ENCODE measurements at regions not wholly inside any gene's neighbourhood (a gene's known extent, or its start where the extent isn't known, plus 50 kb on each side); places are given as distances from the start of the nearest gene placed in this dataset.

GRCh38 chr4:138329506-138330070, 87.4 kb upstream of the SLC7A11 start:
- no TSS peak for BruUV-seq (replicated peaks)
- ATAC-seq, result no peak
- no peaks in the 10 kb centered on the region for H3K9me2 ChIP-seq (replicated peaks; ENCODE audit: low read length)

DNA sequence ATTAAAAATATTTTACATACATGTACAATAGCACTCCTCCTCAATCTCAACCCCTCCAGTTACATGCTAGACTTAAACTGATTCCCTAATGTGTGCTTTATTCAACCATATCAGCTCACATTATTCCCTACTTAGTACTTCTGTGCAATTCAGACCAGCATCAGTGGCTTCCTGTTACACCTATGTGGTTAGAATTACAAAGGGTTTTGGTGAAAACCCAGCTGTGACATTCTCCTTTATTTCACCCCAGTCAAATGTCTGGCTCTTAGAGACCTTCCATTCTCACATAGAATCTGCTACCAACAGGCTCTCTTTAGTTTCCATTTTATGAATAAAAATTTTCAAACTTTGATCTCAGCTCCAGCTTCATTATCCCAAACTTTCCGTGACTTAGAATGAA, 85.2 kb upstream of the SLC7A11 start:
- ChIA-PET POLR2A (ENCODE audit: unreplicated experiment) (no interaction called here), CTCF (no interaction called here)
- Histone ChIP-seq H3K9me3 (ENCODE audit: low read length) (no peaks in the 10 kb centered on the region), H3K4me1 (ENCODE audit: insufficient read depth, low read length) (no peaks in the 10 kb centered on the region), H3K4me3 (ENCODE audit: low read length) (no peak overlapping the region), H3K9ac (ENCODE audit: low read length) (no peak overlapping the region), H4K20me1 (ENCODE audit: low read length) (no peaks in the 10 kb centered on the region), H2AFZ (ENCODE audit: low read length) (no peak overlapping the region), H3K36me3 (ENCODE audit: low read depth, low read length) (no peaks in the 10 kb centered on the region), H3K9me2 (replicated peaks; ENCODE audit: low read length) (no peaks in the 10 kb centered on the region), H3K79me2 (ENCODE audit: low read length) (no peaks in the 10 kb centered on the region), H3F3A (ENCODE audit: low read length, unreplicated experiment) (no peaks in the 10 kb centered on the region), H3K27ac (ENCODE audit: low read length) (no peak overlapping the region), H3K27me3 (ENCODE audit: low read length) (no peaks in the 10 kb centered on the region), H3K4me2 (ENCODE audit: low read length) (no peak overlapping the region)
- no peak for DNase-seq
- no peak for ATAC-seq
- BruUV-seq (replicated peaks), result no TSS peak
- TF ChIP-seq EZH2phosphoT487 (IDR thresholded peaks at IDR 0.05; ENCODE audit: borderline replicate concordance, low read length) (no peak), EZH2 (IDR thresholded peaks at IDR 0.05; ENCODE audit: low read length, unreplicated experiment) (no peak), CTCF (conservative IDR thresholded peaks at IDR 0.05; ENCODE audit: low read depth, low read length) (no peak)
- intact Hi-C loops (cut with micrococcal nuclease), result no loop called here

More at GRCh38 chr4:138329506-138330070, 87.4 kb upstream of the SLC7A11 start:
- H3K27me3 ChIP-seq (ENCODE audit: low read length), result no peaks in the 10 kb centered on the region
- TF ChIP-seq EZH2 (IDR thresholded peaks at IDR 0.05; ENCODE audit: low read length, unreplicated experiment) (no peak), EZH2phosphoT487 (IDR thresholded peaks at IDR 0.05; ENCODE audit: borderline replicate concordance, low read length) (no peak), CTCF (conservative IDR thresholded peaks at IDR 0.05; ENCODE audit: low read depth, low read length) (no peak)
- no peaks in the 10 kb centered on the region for H3K36me3 ChIP-seq (ENCODE audit: low read depth, low read length)
- no peaks in the 10 kb centered on the region for H3F3A ChIP-seq (ENCODE audit: low read length, unreplicated experiment)
- H3K4me2 ChIP-seq (ENCODE audit: low read length), result no peak overlapping the region
- intact Hi-C loops (cut with micrococcal nuclease), result no loop called here
- H3K9ac ChIP-seq (ENCODE audit: low read length), result no peak overlapping the region
- no peak for DNase-seq
- H4K20me1 ChIP-seq (ENCODE audit: low read length), result no peaks in the 10 kb centered on the region
- H3K27ac ChIP-seq (ENCODE audit: low read length), result no peak overlapping the region
- no peaks in the 10 kb centered on the region for H3K4me1 ChIP-seq (ENCODE audit: insufficient read depth, low read length)
- ChIA-PET CTCF (no interaction called here), POLR2A (ENCODE audit: unreplicated experiment) (no interaction called here)
- H3K9me3 ChIP-seq (ENCODE audit: low read length), result no peaks in the 10 kb centered on the region
- no peak overlapping the region for H3K4me3 ChIP-seq (ENCODE audit: low read length)
- no peak overlapping the region for H2AFZ ChIP-seq (ENCODE audit: low read length)
- no peaks in the 10 kb centered on the region for H3K79me2 ChIP-seq (ENCODE audit: low read length)

DNA sequence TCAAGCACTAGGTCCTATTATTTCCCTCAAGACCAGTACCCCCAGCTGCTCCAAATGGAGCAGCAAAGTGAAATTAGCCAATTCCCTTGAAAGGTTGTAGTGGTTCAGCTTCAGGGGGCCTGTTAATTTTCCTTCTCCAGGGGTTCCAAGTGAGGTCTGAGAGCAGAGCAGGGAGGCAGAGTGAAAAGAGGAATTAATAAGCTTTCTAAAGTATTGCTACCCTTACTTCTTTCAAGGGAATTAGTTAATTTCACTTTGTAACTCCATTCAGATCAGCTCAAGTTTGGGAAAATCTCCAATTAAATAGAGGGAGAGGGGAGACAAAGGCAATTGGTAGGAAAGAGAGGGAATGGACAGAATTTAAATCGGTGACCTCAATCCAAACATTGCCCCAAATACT, 78.7 kb upstream of the SLC7A11 start:
- no peak overlapping the region for H3K4me2 ChIP-seq (ENCODE audit: low read length)
- no peaks in the 10 kb centered on the region for H3K9me3 ChIP-seq (ENCODE audit: low read length)
- TF ChIP-seq EZH2 (IDR thresholded peaks at IDR 0.05; ENCODE audit: low read length, unreplicated experiment) (no peak), EZH2phosphoT487 (IDR thresholded peaks at IDR 0.05; ENCODE audit: borderline replicate concordance, low read length) (no peak), CTCF (conservative IDR thresholded peaks at IDR 0.05; ENCODE audit: low read depth, low read length) (no peak)
- ATAC-seq (no peak), DNase-seq (no peak)
- H3K36me3 ChIP-seq (ENCODE audit: low read depth, low read length), result no peaks in the 10 kb centered on the region
- no peaks in the 10 kb centered on the region for H3F3A ChIP-seq (ENCODE audit: low read length, unreplicated experiment)
- H3K79me2 ChIP-seq (ENCODE audit: low read length), result no peaks in the 10 kb centered on the region
- ChIA-PET CTCF (no interaction called here), POLR2A (ENCODE audit: unreplicated experiment) (no interaction called here)
- no peaks in the 10 kb centered on the region for H3K4me1 ChIP-seq (ENCODE audit: insufficient read depth, low read length)
- no peak overlapping the region for H2AFZ ChIP-seq (ENCODE audit: low read length)
- no peaks in the 10 kb centered on the region for H4K20me1 ChIP-seq (ENCODE audit: low read length)
- no TSS peak for BruUV-seq (replicated peaks)
- no peak overlapping the region for H3K4me3 ChIP-seq (ENCODE audit: low read length)
- intact Hi-C loops (cut with micrococcal nuclease), result no loop called here
- H3K27me3 ChIP-seq (ENCODE audit: low read length), result no peaks in the 10 kb centered on the region
- H3K9ac ChIP-seq (ENCODE audit: low read length), result no peak overlapping the region
- no peak overlapping the region for H3K27ac ChIP-seq (ENCODE audit: low read length)
- no peaks in the 10 kb centered on the region for H3K9me2 ChIP-seq (replicated peaks; ENCODE audit: low read length)

Measured in PC-3 (cell line).